Neutrophil (primary cell): ENCODE measurements at regions not wholly inside any gene's neighbourhood (a gene's known extent, or its start where the extent isn't known, plus 50 kb on each side); places are given as distances from the start of the nearest gene placed in this dataset.

Experiments used
- H3K27ac ChIP-seq: fragments of 200-600 bp; sonication (generic); 2 replicates; pipeline ENCODE4 v1.5.1; 2016; ENCODE audit warnings: mild to moderate bottlenecking, moderate library complexity
- H3K27me3 ChIP-seq: fragments of 200-600 bp; sonication (generic); 2 replicates; pipeline ENCODE4 v1.6.0; 2016; ENCODE audit warnings: mild to moderate bottlenecking
- H3K36me3 ChIP-seq: fragments of 200-600 bp; sonication (generic); 2 replicates; pipeline ENCODE4 v1.5.1; 2017
- H3K4me1 ChIP-seq, 2 experiments: fragments of 200-600 bp in 1 of 2; sonication (generic) in 1 of 2; 1 replicate in 1 of 2; 2 replicates in 1 of 2; pipeline versions ENCODE4 v1.5.1 to v1.6.1; 2013 to 2016; ENCODE audit warnings: low read depth in 1 of 2, low read length in 1 of 2, mild to moderate bottlenecking in 1 of 2, moderate library complexity in 1 of 2; ENCODE audit not compliant: control insufficient read depth in 1 of 2, insufficient read depth in 1 of 2
- H3K4me3 ChIP-seq, 2 experiments: fragments of 200-600 bp in 1 of 2; sonication (generic) in 1 of 2; 1 replicate in 1 of 2; 2 replicates in 1 of 2; pipeline ENCODE4 v1.5.1; 2013 to 2016; ENCODE audit warnings: low read depth in 1 of 2, low read length in 1 of 2, mild to moderate bottlenecking in 1 of 2, moderate library complexity in 1 of 2
- H3K9me3 ChIP-seq: fragments of 200-600 bp; sonication (generic); 2 replicates; pipeline ENCODE4 v1.5.1; 2016
- TF ChIP-seq, protein P1 (sequence below): fragments of 200-600 bp; sonication (generic); IDR thresholded peaks from 2 replicates; pipeline ENCODE4 v1.5.1; 2016; ENCODE audit warnings: antibody characterized with exemption

DNA sequence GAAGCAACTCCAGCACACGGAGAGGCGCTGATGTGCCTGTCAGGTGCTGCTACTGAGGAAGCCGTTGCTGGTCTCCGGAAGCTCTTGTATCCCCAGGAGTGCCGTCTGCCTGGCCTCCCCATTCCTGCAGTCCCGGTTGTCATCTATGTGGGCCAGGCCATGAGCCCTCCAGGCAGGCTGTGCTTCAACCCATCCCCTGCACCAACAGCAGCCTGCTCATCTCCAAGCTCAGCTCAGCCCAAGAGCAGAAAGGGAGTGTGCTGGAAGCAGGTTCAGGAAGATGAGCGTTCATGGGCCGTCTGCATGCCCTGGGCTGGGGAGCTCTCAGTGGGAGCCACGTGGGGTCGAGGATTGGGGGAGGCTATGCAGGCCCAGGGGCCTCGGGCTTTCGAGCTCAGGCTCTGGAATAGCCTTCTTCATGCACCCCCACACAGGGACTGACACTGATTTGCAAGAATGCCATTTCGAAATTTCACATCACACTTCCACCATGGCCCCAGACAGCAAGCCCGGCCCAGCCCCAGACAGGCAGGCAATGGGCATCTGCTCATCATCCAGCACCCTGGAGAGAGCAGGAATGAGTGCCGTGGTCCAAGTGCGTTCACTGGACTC lies 164.5 kb downstream of the KIF26A start:
- TF ChIP-seq, protein P1, sequence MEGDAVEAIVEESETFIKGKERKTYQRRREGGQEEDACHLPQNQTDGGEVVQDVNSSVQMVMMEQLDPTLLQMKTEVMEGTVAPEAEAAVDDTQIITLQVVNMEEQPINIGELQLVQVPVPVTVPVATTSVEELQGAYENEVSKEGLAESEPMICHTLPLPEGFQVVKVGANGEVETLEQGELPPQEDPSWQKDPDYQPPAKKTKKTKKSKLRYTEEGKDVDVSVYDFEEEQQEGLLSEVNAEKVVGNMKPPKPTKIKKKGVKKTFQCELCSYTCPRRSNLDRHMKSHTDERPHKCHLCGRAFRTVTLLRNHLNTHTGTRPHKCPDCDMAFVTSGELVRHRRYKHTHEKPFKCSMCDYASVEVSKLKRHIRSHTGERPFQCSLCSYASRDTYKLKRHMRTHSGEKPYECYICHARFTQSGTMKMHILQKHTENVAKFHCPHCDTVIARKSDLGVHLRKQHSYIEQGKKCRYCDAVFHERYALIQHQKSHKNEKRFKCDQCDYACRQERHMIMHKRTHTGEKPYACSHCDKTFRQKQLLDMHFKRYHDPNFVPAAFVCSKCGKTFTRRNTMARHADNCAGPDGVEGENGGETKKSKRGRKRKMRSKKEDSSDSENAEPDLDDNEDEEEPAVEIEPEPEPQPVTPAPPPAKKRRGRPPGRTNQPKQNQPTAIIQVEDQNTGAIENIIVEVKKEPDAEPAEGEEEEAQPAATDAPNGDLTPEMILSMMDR, result no peak
- Histone ChIP-seq H3K27me3 (no peaks in the 10 kb centered on the region), H3K9me3 (no peaks in the 10 kb centered on the region), H3K27ac (no peak overlapping the region), H3K36me3 (no peaks in the 10 kb centered on the region), H3K4me1 (no peaks in the 10 kb centered on the region), H3K4me3 (no peak overlapping the region)

DNA sequence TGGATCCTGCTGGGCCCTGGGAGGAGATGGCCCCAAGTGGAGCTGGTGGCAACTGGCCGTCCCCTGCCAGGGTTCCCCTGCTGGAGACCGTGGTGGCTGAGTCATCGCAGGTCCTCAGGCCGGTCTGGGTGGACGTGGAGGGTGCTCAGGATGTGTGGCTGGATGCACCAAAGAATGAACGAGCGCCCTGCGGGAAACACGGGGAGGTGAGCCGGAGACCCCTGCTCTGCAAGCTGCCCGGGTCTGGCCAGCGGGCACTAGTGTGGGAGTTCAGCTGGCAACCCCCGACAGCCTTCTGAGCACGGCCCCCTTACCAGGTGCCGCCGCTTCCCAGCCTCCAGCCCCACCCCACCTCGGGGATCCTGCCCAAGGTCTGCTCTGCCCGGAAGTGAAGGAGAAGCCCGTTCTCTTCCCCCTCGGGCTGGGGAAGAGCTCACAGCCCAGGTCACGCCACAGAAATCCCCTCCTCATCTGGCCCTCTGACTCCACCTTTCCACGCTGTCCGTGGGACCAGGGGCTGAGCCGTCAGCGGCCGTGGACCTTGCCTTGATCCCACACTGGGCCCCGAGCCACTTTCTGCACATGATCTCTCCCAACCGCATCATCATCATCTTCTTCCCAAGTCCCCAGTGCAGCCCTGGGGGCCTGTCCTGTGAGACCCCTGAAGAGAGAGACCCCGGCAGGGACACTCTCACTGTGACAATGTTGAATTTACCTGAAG lies 165.5 kb downstream of the KIF26A start:
- H3K4me3 ChIP-seq, result no peak overlapping the region
- H3K36me3 ChIP-seq, result no peaks in the 10 kb centered on the region
- no peaks in the 10 kb centered on the region for H3K9me3 ChIP-seq
- no peak overlapping the region for H3K27ac ChIP-seq
- no peaks in the 10 kb centered on the region for H3K27me3 ChIP-seq
- TF ChIP-seq, protein P1, result no peak
- no peaks in the 10 kb centered on the region for H3K4me1 ChIP-seq

DNA sequence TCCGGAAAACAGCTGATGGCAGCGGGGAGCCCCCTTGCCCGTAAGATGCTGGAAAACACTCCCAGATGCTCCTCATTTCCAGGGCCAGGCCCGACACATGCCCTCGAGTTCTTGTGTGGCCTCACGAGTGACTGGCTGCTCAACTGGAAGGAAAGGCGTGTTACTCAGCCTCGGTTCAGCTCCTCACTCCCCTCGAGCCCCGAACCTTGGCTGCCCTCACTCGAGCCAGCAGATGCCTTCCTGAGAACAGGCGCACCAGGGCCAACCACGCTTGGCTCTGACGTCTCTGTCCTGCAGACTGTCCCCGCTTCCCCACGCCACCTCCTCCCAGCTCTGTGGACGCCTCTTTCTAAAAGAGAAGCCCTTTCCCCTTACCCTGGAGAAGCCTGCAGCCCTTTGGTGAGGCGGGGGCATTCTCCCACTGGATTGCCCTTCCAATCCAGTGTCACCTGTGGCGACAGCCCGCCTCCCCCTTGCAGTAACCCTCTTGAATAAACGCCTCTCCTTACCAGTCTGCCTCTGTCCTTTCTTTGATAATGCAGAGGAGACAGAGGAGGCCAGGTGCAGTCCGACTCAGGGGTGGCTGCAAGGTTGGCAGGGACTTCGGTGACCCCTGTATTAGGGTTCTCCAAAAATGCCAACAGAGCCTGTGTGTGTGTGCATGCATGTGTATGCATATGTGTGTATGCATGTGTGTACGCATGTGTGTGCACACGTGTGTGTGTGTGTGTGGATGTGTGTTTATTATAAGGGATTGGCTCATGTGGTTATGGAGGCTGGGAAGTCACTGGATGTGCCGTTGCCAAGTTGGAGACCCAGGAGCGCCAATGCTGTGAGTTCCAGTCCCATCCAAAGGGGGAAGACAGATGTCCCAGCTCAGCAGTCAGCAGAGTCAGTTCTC lies 166.3 kb downstream of the KIF26A start:
- TF ChIP-seq, protein P1, result no peak
- no peaks in the 10 kb centered on the region for H3K9me3 ChIP-seq
- no peaks in the 10 kb centered on the region for H3K27me3 ChIP-seq
- no peaks in the 10 kb centered on the region for H3K36me3 ChIP-seq
- H3K4me1 ChIP-seq, result no peaks in the 10 kb centered on the region
- no peak overlapping the region for H3K27ac ChIP-seq
- no peak overlapping the region for H3K4me3 ChIP-seq

DNA sequence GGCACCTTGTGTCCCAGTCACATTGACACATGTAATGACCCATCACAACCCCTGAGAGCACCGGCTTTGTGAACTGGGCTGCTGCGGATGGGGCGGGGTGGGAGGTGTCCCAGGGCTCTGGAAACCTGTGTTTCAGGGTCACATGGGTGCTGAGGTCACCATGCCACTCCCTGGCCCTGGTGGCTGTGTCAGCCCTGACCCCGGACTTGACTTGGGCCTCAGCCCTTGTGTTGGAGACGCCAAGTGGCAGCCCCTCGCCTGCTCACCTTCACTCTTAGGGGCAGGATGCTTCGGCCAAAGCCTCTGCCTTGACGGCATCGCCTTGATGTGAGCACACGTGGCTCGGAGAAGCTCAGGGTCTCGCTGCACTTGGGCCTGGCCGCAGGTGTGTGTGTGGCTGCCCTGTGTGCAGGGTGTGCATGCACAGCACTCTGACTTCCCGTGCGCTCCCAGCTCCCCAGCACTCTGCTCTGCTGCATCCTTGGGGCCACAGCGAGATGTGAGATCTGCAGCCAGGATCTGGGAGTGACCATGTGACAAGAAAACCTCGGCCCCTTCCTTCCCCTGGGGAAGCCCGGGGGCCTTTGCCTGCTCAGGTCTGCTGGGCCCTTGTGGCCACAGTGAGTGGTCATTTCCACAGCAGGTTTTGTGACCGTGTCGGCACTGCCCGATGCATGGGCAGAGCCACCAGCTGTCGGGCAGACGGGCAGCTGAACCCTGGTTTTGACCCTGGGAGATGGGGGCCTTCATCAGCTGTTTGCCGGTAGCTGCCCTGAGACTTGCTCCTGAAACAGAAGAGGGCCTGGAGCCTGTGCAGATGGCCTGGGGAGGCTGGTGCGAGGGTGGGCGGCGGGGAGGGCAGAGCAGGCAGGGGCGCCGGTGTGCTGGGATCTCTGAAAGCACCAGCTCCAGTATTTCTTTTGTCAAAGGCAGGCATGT lies 167.4 kb downstream of the KIF26A start:
- Histone ChIP-seq H3K9me3 (no peaks in the 10 kb centered on the region), H3K27ac (no peak overlapping the region), H3K4me1 (no peaks in the 10 kb centered on the region), H3K36me3 (no peaks in the 10 kb centered on the region), H3K27me3 (no peaks in the 10 kb centered on the region), H3K4me3 (no peak overlapping the region)
- TF ChIP-seq, protein P1, result no peak
